ENCODE measurements at regions not wholly inside any gene's neighbourhood (a gene's known extent, or its start where the extent isn't known, plus 50 kb on each side); places are given as distances from the start of the nearest gene placed in this dataset.

GRCh38 chr4:52529983-52530382 lies 129.1 kb downstream of the USP46 start:
- Histone ChIP-seq H3K23ac (ENCODE audit: insufficient read length) (no peak overlapping the region), H2BK20ac (ENCODE audit: low read length) (no peak overlapping the region), H3K9ac (replicated peaks in 1 of 4; ENCODE audit: extremely low read depth in 1 of 4, low read depth in 3 of 4, low read length in 3 of 4) (no peak overlapping the region), H2BK5ac (ENCODE audit: low read depth, low read length) (no peak overlapping the region), H2BK120ac (replicated peaks; ENCODE audit: low read depth, low read length) (no peak overlapping the region), H4K5ac (ENCODE audit: insufficient read length, low read depth, low read length) (no peak overlapping the region), H4K8ac (ENCODE audit: extremely low read depth, insufficient read depth, low read length) (no peak overlapping the region), H3K36me3 (ENCODE audit: control insufficient read depth in 2 of 4, insufficient read depth in 4 of 4, low read length in 3 of 4) (no peaks in the 10 kb centered on the region), H3K27ac (ENCODE audit: low read depth, low read length) (no peak overlapping the region), H3K23me2 (ENCODE audit: low read depth, low read length) (no peaks in the 10 kb centered on the region; the same call in 1 of the 2 replicates), H3K4ac (replicated peaks; ENCODE audit: insufficient read length, low read depth, low read length) (no peak overlapping the region), H3K4me2 (ENCODE audit: insufficient read depth in 1 of 2, low read depth in 2 of 2, low read length in 2 of 2) (no peak overlapping the region), H3K56ac (replicated peaks; ENCODE audit: insufficient read length, low read depth, low read length) (no peak overlapping the region), H3K4me3 (ENCODE audit: extremely low read depth in 1 of 4, insufficient read depth in 2 of 4, low read depth in 3 of 4, low read length in 4 of 4) (no peak overlapping the region), H3K79me1 (ENCODE audit: low read depth, low read length) (no peaks in the 10 kb centered on the region), H3K18ac (ENCODE audit: extremely low read depth, low read length) (no peak overlapping the region), H3K14ac (ENCODE audit: insufficient read length) (no peak overlapping the region), H4K91ac (replicated peaks; ENCODE audit: insufficient read length, low read length) (no peak overlapping the region), H3K4me1 (replicated peaks in 1 of 4; ENCODE audit: control insufficient read depth in 3 of 4, insufficient read depth in 4 of 4, low read length in 3 of 4) (no peaks in the 10 kb centered on the region), H3K79me2 (ENCODE audit: control insufficient read depth in 1 of 2, insufficient read depth in 2 of 2, low read length in 2 of 2) (no peaks in the 10 kb centered on the region), H2BK12ac (ENCODE audit: low read depth, low read length) (no peak overlapping the region), H2AFZ (ENCODE audit: low read length) (no peak overlapping the region), H3K27me3 (replicated peaks in 1 of 4; ENCODE audit: control insufficient read depth in 3 of 4, extremely low read depth in 1 of 4, insufficient read depth in 3 of 4, low read length in 3 of 4) (no peaks in the 10 kb centered on the region), H2BK15ac (ENCODE audit: low read length) (no peak overlapping the region), H2AK5ac (ENCODE audit: low read depth, low read length) (no peak overlapping the region), H4K20me1 (replicated peaks in 1 of 2; ENCODE audit: control insufficient read depth in 1 of 2, insufficient read depth in 2 of 2, low read length in 2 of 2) (no peaks in the 10 kb centered on the region), H3K9me3 (ENCODE audit: insufficient read depth in 2 of 2, low read depth in 1 of 2, low read length in 1 of 2) (no peaks in the 10 kb centered on the region)
- no peak for FAIRE-seq
- no peak for DNase-seq (ENCODE audit: low read depth in 1 of 2, low spot score in 2 of 2)
- CTCF ChIA-PET (ENCODE audit: partially characterized antibody): interaction anchor here (1.0 kb wide), 1 partner anchor 19 kb away, joined by 3 read pairs; no protein-coding TSS in a partner anchor
- TF ChIP-seq SRF (IDR thresholded peaks at IDR 0.05; ENCODE audit: low read depth, low read length) (no peak), TCF12 (IDR thresholded peaks at IDR 0.05; ENCODE audit: low read depth, low read length) (no peak), POU5F1 (IDR thresholded peaks at IDR 0.05; ENCODE audit: low read depth, low read length) (no peak), MAFK (IDR thresholded peaks at IDR 0.05; ENCODE audit: low read depth, low read length) (no peak), CTCF (IDR thresholded peaks at IDR 0.05; ENCODE audit: control extremely low read depth in 1 of 3, insufficient read depth in 1 of 3, low read depth in 1 of 3, low read length in 3 of 3) (peak in 1 of 3 experiments; percentile 2; a peak in 1 of 4 replicates), KDM4A (IDR thresholded peaks at IDR 0.05; ENCODE audit: low read depth, low read length, severe bottlenecking) (no peak), KDM5A (IDR thresholded peaks at IDR 0.05; ENCODE audit: low read length) (no peak), TEAD4 (IDR thresholded peaks at IDR 0.05; ENCODE audit: low read depth, low read length) (no peak), HDAC6 (IDR thresholded peaks at IDR 0.05; ENCODE audit: low read depth, low read length) (no peak)
- POLR2A ChIA-PET (ENCODE audit: partially characterized antibody): interaction anchor here (0.6 kb wide), 1 partner anchor 420 kb away, joined by 3 read pairs; no protein-coding TSS in a partner anchor
- WGBS, 2 experiments (ENCODE audit: extremely low coverage in 1 of 2, insufficient coverage in 1 of 2, insufficient read length in 1 of 2, insufficient replicate concordance in 2 of 2, low coverage in 1 of 2, low lambda C conversion rate in 2 of 2, missing lambda C conversion rate in 1 of 2): 95% methylated on average over 2 of the region's 2 CpGs; no CpG with 5 or more reads in 1 of the 2 experiments

Measured in H1 (cell line).